ENCODE measurements at regions not wholly inside any gene's neighbourhood (a gene's known extent, or its start where the extent isn't known, plus 50 kb on each side); places are given as distances from the start of the nearest gene placed in this dataset.
"Not testable (repeated sequence)": the region's sequence is repeated elsewhere in the genome, so short reads cannot be mapped to it uniquely, and the experiment has no call there.

DNA sequence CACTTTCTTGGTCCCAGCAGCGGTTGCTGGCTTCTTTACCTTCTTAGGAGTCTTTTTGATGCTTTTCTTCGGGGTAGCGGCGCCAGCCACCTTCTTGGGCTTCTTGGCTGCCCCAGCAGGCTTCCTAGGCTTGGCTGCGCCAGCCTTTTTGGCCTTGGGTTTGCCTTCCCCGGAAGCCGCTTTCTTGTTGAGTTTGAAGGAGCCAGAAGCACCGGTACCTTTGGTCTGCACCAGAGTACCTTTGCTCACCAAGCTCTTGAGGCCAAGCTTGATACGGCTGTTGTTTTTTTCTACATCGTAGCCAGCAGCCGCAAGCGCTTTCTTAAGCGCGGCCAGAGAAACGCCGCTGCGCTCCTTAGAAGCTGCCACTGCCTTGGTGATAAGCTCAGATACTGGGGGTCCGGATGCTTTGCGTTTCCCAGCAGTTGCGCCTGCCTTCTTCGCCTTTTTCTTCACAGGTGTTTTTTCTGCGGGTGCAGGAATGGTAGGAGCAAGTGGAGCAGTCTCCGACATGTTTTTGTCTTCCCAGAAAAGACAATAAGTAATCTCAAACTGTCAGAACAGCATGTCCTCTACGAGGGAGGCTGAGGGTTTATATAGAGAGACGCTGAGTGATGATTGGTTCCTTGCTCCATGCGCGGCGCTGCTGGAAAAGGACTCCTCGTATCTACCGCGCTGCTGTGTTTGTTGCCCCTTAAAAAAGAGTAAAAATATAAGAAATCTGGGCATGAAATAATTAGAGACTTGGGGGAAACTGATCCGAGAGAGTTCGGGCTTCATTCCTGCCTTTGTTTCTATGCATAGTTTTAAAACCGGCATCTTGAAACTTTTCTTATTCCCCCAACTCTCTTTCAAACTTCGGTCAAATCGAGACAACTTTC, 130.3 kb upstream of the BTN3A2 start:
- no peak for DNase-seq

DNA sequence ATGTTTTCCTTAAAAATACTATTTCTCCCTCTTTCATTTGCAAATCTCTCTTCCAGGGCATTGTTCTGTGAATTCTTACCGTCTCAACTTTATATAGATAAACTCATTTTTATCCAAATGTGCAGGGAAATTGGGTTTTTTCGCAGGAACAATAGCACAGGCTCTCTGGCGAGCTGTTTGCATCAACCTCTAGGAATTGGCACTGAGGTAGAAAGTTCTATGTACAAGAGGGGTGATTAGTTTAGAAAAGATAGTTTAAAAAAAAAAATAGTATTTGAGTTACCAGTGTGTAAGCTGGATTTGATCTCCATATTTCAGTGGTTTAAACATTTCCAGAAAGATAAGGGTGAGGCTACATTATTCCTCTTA, 129.7 kb upstream of the BTN3A2 start:
- no peak for DNase-seq

DNA sequence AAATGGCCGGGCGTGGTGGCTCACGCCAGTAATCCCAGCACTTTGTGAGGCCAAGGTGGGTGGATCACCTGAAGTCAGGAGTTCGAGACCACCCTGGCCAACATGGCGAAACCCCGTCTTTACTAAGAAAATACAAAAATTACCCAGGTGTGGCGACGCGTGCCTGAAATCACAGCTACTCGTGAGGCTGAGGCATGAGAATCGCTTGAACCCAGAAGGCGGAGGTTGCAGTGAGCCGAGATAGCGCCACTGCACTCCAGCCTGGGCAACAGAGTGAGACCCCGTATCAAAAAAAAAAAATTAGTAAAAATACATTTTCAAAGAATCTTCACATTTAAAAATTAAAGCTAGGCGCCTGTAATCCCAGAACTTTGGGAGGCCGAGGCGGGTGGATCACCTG, 125.6 kb upstream of the BTN3A2 start:
- DNase-seq, result not testable (repeated sequence)

DNA sequence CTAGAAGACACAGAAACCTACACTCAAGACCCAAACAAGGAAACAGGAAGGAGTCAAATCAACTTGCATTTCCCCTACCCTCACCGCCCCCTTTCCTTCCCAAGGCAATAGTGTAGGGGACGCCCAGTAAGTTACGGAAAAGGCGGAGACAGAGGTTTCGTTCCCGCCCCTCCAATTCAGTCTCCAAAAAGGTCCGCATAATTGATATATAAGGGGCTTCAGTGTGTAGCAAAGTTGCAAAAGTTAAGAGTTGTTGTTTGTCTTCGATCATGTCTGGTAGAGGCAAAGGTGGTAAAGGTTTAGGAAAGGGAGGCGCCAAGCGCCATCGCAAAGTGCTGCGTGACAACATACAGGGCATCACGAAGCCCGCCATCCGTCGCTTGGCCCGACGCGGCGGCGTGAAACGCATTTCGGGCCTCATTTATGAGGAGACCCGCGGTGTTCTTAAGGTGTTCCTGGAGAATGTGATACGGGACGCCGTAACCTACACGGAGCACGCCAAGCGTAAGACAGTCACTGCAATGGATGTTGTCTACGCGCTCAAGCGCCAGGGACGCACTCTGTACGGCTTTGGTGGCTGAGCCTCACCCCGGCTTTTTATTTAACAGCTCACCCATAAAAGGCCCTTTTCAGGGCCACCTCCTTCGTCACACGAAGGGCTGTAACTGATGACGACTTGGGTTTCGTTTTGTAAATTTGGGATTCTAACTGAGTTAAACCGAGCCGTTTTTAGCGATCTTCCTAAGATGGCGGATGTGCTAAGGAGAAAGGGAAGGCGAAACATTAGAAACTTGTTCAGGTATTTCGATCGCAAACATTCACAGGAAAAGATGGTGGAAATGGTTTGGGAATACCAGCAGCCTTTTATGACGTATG, 124.6 kb upstream of the BTN3A2 start:
- no peak for DNase-seq

GRCh38 chr6:26241033-26241895, 123.7 kb upstream of the BTN3A2 start:
- no peak for DNase-seq

DNA sequence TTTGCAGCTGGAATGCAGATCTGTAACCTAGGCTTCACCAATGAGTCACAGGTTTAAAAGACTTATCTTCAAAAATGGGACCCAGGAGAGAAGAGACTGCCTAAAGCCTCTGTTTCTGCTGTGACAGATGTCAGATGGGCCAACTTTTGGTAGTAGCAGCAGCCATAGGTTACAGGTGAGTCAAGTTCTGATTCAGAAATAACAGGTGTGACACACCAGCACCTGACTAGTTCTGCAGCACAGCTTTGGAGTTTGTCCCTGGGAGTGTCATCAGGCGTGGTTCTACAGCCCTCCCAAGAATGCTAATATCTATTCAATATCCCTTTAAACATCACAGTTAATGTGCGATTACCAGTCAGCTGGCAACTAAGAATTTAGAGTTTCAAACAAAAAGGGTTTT, 121.9 kb upstream of the BTN3A2 start:
- no peak for DNase-seq

DNA sequence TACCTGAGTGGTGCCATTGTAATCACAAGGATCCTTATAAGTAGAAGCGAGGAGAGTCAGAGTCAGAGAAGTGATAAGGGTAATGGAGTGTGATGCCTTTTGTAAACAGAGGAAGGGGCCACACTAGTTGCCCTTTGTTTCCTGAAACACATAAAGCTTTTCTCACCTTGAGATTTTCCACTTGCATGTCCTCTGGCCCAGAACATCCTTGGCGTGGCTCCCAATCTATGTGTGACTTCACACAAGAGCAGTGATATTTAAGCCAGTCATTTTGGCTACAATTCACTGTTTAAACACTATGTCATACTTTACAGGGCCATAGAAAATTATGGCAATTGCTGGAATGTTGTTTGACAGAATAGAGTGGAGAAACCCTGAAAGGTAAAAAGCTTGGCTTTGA, 121.2 kb upstream of the BTN3A2 start:
- no peak for DNase-seq

DNA sequence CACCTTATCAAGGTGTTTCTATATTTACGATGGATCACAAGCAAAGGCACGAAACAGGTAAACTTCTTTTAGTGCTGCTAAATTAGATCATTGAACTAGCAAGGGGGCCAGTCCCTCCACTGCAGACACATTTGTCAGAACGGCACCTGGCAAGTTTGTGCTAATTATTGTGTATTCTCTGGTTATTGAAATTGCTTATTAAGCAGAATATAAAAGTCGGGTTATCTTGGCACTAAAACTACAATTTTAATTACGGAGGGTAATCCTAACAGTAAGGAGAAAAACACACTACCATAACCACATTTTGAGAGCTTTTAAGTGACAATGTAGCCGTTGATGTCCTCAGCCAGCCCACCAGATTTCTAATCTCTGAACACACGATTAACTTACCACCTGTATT, 118.9 kb upstream of the BTN3A2 start:
- DNase-seq, result no peak

DNA sequence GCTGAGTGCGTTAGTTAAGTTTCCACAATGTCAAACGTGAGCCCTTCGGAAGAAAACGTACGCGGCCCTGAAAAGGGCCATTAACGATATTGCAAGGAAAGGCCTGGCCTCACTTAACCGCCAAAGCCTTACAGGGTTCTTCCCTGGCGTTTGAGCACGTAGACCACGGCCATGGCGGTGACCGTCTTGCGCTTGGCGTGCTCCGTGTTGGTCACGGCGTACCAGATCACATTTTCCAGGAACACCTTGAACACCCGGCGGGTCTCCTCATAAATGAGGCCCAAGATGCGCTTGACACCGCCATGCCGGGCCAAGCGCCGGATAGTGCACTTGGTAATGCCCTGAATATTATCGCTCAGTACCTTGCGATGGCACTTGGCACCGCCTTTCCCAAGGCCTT, 118.4 kb upstream of the BTN3A2 start:
- DNase-seq, result no peak

DNA sequence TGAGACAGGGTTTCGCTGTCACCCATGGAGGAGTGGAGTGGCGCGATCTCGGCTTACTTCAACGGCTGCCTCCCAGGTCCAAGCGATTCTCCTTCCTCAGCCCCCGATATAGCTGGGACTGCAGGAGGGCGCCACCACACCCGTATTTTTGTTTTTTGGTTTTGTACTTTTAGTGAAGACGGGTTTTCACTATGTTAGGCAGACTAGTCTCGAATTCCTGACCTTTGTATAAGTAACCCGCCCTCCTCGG, 115.4 kb upstream of the BTN3A2 start:
- DNase-seq, result no peak

- DNase-seq, result peak; percentile 38
Measured at GRCh38 chr6:26249957-26250697, 114.9 kb upstream of the BTN3A2 start.

DNA sequence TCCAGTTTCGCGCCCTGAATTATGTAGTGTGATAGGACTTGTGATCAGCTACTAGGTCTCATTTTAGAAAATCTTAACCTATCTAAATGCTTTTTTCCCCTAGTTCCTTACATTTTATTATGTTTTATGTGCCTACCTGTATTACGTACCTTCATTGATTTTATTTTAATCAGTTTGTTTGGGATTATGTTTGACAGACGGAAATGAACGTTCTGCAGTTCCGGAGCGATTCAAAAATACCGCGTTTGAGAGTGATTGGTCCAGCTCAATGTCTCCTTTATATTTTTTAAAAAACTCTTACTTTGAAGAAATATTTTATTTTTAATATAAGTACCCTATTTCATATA, 114.3 kb upstream of the BTN3A2 start:
- no peak for DNase-seq

- DNase-seq, result peak; percentile 14
Measured at GRCh38 chr6:26251354-26252076, 113.5 kb upstream of the BTN3A2 start.

DNA sequence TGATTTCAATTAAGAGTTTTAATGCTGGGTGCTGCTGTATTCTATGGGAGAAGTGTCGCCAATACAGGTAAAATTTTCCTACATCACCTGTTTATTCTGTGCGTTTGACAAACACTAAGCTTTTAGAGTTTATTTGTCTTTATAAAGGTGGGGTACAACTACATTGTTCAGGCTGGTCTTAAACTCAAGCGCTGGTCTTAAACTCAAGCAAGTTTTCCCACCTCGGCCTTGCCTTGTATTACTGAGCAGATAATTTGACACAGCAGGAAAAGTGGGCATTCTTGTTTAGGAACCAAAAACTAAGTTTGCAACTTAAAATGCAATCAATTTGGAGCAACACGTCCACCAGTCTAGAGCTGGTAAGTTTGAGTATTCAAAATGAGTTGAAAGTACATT, 112.9 kb upstream of the BTN3A2 start:
- no peak for DNase-seq

GRCh38 chr6:26254724-26255123, 110.3 kb upstream of the BTN3A2 start:
- DNase-seq, result no peak

DNA sequence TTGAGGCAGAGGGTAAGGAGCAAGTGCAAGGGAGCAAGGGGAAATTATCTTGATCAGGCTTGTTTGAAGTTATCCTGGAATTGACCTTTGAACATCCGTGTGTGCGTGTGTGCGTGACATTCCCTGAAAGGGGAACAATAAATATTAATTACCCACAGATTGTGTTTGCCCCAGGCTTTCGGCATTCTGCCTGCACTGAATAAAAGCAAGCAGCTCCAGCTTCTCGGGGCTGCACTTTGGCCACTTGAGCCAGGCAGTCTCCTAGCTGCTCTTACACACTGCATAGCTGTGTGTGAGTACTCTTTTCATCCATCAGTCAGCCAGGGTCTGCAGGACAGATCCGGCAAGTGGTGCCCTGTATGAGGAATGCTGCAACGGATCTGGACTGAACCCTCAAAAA, 107.7 kb upstream of the BTN3A2 start:
- DNase-seq, result no peak

GRCh38 chr6:26258212-26258977, 106.6 kb upstream of the BTN3A2 start:
- DNase-seq, result no peak

DNA sequence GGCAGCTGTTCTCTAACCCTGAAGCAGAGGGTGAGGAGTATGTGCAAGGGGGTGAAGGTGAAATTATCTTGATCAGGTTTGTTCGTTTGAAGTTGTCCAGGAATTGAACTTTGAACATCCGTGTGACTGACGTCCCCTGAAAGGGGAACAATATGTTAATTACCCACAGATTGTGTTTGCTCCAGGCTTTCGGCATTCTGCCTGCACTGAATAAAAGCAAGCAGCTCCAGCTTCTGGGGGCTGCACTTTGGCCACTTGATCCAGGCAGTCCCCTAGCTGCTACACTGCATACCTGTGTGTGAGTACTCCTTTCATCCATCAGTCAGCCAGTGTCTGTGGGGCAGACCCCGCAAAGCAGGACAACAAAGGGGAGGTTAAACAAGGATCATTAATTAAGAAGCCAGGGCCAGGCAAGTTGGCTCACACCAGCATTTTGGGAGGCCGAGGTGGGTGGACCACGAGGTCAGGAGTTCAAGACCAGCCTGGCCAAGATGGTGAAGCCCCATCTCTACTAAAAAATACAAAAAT, 104.8 kb upstream of the BTN3A2 start:
- no peak for DNase-seq

DNA sequence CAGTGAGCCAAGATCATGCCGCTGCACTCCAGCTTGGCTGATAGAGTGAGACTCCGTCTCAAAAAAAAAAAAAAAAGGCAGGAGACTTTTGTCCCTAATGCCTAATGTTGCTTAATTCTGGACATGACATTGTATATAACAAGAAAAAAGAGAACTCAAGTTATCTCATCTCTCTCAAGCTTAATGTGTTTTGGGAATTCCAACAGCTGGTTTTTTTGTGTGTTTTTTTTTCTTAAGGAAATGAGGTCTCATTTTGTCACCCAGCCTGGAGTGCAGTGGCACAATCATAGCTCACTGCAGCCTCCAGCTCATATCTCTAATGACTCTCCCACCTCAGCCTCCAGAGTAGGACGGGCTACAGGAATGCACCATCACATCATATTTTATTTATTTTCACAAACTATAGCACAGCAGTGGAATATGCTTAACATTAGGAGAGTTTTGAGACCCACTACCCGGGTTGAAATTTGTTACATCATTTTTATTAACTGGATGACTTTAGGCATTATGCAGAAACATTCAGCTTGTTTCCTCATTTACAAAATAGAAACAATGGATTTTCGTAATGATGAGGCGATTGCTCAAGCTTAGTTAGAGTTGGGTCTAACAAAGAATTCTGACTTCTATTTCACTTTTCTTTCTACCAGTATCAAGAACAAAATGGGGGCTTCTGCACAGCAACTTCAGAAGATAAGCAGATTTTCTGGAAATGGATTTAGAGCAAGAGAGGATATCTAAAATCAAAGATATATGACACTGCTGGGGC, 104.1 kb upstream of the BTN3A2 start:
- DNase-seq, result no peak

DNA sequence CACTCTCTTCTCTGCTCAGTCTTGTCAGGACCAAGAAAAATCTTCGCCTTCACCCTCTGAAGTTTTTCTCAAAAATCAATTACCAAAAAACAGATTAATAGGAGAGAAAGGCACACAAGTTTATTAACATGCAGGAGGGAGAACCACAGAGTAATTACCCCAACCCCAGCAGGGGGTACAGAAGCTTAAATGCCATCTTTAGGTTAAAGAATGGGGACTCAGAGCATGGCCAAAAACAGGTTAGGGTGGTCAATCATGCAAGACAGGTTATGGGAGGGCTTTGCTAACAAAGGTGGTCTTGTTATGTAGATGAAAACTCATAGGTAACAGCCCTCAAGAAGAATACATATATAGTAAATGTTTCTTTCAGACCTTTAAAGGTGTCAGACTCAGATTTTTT, 100.5 kb upstream of the BTN3A2 start:
- no peak for DNase-seq

Data from activated gamma-delta T cell (primary cell).